ENCODE measurements at regions not wholly inside any gene's neighbourhood (a gene's known extent, or its start where the extent isn't known, plus 50 kb on each side); places are given as distances from the start of the nearest gene placed in this dataset.

DNA sequence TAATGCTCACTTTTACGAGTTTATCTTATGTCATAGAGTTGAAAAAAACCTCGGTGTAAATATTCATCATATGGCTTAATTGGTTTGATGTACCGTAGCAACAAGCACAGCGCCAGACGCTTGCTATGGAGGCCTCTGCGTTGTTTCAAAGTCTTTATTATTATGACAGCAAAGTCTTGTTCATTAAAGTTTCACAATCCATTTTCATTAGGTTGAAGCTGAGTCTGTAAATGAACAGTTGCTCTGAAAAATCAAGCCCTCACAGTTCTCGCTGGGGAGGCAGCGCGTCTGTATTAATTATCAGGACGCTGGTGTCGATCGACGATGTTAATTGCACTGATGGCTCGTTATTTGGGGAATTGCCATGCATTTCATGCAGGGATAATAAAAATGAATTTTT lies 185.6 kb downstream of the INSC start:
- Histone ChIP-seq H3K4me1 (ENCODE audit: insufficient read depth) (peaks cover 2% of the 10 kb centered on the region; the same call in 1 of the 2 replicates), H3K4me3 (no peak overlapping the region), H2AFZ (no peak overlapping the region), H3K4me2 (no peak overlapping the region), H3K36me3 (ENCODE audit: insufficient read depth) (no peaks in the 10 kb centered on the region), H3K79me2 (replicated peaks; ENCODE audit: insufficient read depth) (no peaks in the 10 kb centered on the region), H3K27me3 (ENCODE audit: insufficient read depth) (no peaks in the 10 kb centered on the region), H3K9me2 (ENCODE audit: insufficient read depth) (no peaks in the 10 kb centered on the region; the same call in 1 of the 2 replicates), H4K20me1 (replicated peaks; ENCODE audit: insufficient read depth) (no peaks in the 10 kb centered on the region), H3K27ac (ENCODE audit: low read depth) (no peak overlapping the region), H3F3A (replicated peaks; ENCODE audit: low read depth) (no peaks in the 10 kb centered on the region)
- Mint-ChIP-seq H3K36me3 (ENCODE audit: low read depth) (no peaks in the 10 kb centered on the region), H3K4me1 (peaks cover 13% of the 10 kb centered on the region; the same call in 2 of the 3 replicates), H3K9me3 (no peaks in the 10 kb centered on the region; the same call in 2 of the 3 replicates), H3K27me3 (ENCODE audit: insufficient read depth, low read depth, poor library complexity) (peaks cover 4% of the 10 kb centered on the region), H3K27ac (no peak overlapping the region), H3K4me3 (no peak overlapping the region)
- TF ChIP-seq, protein P1, sequence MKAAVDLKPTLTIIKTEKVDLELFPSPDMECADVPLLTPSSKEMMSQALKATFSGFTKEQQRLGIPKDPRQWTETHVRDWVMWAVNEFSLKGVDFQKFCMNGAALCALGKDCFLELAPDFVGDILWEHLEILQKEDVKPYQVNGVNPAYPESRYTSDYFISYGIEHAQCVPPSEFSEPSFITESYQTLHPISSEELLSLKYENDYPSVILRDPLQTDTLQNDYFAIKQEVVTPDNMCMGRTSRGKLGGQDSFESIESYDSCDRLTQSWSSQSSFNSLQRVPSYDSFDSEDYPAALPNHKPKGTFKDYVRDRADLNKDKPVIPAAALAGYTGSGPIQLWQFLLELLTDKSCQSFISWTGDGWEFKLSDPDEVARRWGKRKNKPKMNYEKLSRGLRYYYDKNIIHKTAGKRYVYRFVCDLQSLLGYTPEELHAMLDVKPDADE (IDR thresholded peaks at IDR 0.05), result no peak
- TF ChIP-seq ZNF114 (CRISPR knock-in tag; IDR thresholded peaks at IDR 0.05), result no peak
- TF ChIP-seq CREB1 (CRISPR knock-in tag; IDR thresholded peaks at IDR 0.05; ENCODE audit: low read depth), result no peak
- TF ChIP-seq, protein P2, sequence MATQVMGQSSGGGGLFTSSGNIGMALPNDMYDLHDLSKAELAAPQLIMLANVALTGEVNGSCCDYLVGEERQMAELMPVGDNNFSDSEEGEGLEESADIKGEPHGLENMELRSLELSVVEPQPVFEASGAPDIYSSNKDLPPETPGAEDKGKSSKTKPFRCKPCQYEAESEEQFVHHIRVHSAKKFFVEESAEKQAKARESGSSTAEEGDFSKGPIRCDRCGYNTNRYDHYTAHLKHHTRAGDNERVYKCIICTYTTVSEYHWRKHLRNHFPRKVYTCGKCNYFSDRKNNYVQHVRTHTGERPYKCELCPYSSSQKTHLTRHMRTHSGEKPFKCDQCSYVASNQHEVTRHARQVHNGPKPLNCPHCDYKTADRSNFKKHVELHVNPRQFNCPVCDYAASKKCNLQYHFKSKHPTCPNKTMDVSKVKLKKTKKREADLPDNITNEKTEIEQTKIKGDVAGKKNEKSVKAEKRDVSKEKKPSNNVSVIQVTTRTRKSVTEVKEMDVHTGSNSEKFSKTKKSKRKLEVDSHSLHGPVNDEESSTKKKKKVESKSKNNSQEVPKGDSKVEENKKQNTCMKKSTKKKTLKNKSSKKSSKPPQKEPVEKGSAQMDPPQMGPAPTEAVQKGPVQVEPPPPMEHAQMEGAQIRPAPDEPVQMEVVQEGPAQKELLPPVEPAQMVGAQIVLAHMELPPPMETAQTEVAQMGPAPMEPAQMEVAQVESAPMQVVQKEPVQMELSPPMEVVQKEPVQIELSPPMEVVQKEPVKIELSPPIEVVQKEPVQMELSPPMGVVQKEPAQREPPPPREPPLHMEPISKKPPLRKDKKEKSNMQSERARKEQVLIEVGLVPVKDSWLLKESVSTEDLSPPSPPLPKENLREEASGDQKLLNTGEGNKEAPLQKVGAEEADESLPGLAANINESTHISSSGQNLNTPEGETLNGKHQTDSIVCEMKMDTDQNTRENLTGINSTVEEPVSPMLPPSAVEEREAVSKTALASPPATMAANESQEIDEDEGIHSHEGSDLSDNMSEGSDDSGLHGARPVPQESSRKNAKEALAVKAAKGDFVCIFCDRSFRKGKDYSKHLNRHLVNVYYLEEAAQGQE (IDR thresholded peaks at IDR 0.05; ENCODE audit: unreplicated experiment), result no peak
- TF ChIP-seq, protein P3, sequence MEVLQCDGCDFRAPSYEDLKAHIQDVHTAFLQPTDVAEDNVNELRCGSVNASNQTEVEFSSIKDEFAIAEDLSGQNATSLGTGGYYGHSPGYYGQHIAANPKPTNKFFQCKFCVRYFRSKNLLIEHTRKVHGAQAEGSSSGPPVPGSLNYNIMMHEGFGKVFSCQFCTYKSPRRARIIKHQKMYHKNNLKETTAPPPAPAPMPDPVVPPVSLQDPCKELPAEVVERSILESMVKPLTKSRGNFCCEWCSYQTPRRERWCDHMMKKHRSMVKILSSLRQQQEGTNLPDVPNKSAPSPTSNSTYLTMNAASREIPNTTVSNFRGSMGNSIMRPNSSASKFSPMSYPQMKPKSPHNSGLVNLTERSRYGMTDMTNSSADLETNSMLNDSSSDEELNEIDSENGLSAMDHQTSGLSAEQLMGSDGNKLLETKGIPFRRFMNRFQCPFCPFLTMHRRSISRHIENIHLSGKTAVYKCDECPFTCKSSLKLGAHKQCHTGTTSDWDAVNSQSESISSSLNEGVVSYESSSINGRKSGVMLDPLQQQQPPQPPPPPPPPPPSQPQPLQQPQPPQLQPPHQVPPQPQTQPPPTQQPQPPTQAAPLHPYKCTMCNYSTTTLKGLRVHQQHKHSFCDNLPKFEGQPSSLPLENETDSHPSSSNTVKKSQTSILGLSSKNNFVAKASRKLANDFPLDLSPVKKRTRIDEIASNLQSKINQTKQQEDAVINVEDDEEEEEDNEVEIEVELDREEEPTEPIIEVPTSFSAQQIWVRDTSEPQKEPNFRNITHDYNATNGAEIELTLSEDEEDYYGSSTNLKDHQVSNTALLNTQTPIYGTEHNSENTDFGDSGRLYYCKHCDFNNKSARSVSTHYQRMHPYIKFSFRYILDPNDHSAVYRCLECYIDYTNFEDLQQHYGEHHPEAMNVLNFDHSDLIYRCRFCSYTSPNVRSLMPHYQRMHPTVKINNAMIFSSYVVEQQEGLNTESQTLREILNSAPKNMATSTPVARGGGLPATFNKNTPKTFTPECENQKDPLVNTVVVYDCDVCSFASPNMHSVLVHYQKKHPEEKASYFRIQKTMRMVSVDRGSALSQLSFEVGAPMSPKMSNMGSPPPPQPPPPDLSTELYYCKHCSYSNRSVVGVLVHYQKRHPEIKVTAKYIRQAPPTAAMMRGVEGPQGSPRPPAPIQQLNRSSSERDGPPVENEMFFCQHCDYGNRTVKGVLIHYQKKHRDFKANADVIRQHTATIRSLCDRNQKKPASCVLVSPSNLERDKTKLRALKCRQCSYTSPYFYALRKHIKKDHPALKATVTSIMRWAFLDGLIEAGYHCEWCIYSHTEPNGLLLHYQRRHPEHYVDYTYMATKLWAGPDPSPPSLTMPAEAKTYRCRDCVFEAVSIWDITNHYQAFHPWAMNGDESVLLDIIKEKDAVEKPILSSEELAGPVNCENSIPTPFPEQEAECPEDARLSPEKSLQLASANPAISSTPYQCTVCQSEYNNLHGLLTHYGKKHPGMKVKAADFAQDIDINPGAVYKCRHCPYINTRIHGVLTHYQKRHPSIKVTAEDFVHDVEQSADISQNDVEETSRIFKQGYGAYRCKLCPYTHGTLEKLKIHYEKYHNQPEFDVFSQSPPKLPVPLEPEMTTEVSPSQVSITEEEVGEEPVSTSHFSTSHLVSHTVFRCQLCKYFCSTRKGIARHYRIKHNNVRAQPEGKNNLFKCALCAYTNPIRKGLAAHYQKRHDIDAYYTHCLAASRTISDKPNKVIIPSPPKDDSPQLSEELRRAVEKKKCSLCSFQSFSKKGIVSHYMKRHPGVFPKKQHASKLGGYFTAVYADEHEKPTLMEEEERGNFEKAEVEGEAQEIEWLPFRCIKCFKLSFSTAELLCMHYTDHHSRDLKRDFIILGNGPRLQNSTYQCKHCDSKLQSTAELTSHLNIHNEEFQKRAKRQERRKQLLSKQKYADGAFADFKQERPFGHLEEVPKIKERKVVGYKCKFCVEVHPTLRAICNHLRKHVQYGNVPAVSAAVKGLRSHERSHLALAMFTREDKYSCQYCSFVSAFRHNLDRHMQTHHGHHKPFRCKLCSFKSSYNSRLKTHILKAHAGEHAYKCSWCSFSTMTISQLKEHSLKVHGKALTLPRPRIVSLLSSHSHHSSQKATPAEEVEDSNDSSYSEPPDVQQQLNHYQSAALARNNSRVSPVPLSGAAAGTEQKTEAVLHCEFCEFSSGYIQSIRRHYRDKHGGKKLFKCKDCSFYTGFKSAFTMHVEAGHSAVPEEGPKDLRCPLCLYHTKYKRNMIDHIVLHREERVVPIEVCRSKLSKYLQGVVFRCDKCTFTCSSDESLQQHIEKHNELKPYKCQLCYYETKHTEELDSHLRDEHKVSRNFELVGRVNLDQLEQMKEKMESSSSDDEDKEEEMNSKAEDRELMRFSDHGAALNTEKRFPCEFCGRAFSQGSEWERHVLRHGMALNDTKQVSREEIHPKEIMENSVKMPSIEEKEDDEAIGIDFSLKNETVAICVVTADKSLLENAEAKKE (CRISPR knock-in tag; IDR thresholded peaks at IDR 0.05), result no peak
- TF ChIP-seq ZNF331 (CRISPR knock-in tag; IDR thresholded peaks at IDR 0.05; ENCODE audit: low read depth), result no peak
- TF ChIP-seq, protein P4, sequence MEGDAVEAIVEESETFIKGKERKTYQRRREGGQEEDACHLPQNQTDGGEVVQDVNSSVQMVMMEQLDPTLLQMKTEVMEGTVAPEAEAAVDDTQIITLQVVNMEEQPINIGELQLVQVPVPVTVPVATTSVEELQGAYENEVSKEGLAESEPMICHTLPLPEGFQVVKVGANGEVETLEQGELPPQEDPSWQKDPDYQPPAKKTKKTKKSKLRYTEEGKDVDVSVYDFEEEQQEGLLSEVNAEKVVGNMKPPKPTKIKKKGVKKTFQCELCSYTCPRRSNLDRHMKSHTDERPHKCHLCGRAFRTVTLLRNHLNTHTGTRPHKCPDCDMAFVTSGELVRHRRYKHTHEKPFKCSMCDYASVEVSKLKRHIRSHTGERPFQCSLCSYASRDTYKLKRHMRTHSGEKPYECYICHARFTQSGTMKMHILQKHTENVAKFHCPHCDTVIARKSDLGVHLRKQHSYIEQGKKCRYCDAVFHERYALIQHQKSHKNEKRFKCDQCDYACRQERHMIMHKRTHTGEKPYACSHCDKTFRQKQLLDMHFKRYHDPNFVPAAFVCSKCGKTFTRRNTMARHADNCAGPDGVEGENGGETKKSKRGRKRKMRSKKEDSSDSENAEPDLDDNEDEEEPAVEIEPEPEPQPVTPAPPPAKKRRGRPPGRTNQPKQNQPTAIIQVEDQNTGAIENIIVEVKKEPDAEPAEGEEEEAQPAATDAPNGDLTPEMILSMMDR (conservative IDR thresholded peaks at IDR 0.05; ENCODE audit: low read depth in 2 of 2), result no peak
- TF ChIP-seq JUNB (IDR thresholded peaks at IDR 0.05; ENCODE audit: unreplicated experiment), result no peak
- TF ChIP-seq POLR2AphosphoS5 (IDR thresholded peaks at IDR 0.05; ENCODE audit: low read depth), result no peak
- TF ChIP-seq NANOG (IDR thresholded peaks at IDR 0.05; ENCODE audit: borderline replicate concordance), result no peak
- TF ChIP-seq STAT1 (IDR thresholded peaks at IDR 0.05; ENCODE audit: unreplicated experiment), result no peak
- no peak for DNase-seq (ENCODE audit: low spot score)
- ATAC-seq, result no peak
